Small intestine (tissue), 7 donors: ENCODE measurements at regions not wholly inside any gene's neighbourhood (a gene's known extent, or its start where the extent isn't known, plus 50 kb on each side); places are given as distances from the start of the nearest gene placed in this dataset.

Source experiments
- DNase-seq, 2 donors: peaks; one replicate each; pipeline versions ENCODE4 v3.0.0 to v3.0.0-alpha.2; 2013
- FAIRE-seq: peaks from 2 replicates; lab custom pipeline; 2012; peaks lifted over from hg19 to GRCh38; lab: Jason Lieb, UNC
- H3K27ac ChIP-seq, 3 donors: one replicate each; pipeline ENCODE4 v1.5.1; 2013; ENCODE audit warnings: low read length in 2 of 3, mild to moderate bottlenecking in 2 of 3, control low read depth in 1 of 3, inconsistent platforms in 1 of 3, low read depth in 1 of 3, moderate library complexity in 1 of 3
- H3K27me3 ChIP-seq, 3 donors: one replicate each; pipeline ENCODE4 v1.6.1; 2013; ENCODE audit warnings: low read length in 3 of 3, inconsistent platforms in 1 of 3; ENCODE audit not compliant: control insufficient read depth in 3 of 3, insufficient read depth in 3 of 3
- H3K36me3 ChIP-seq, 3 donors: one replicate each; pipeline ENCODE4 v1.6.1; 2013; ENCODE audit warnings: low read length in 3 of 3, inconsistent platforms in 1 of 3, low read depth in 1 of 3, mild to moderate bottlenecking in 1 of 3, moderate library complexity in 1 of 3; ENCODE audit not compliant: control insufficient read depth in 3 of 3, insufficient read depth in 2 of 3
- H3K4me1 ChIP-seq, 3 donors: one replicate each; pipeline ENCODE4 v1.6.1; 2013; ENCODE audit warnings: low read length in 2 of 3, inconsistent platforms in 1 of 3, low read depth in 1 of 3, mild to moderate bottlenecking in 1 of 3, moderate library complexity in 1 of 3; ENCODE audit not compliant: control insufficient read depth in 3 of 3, insufficient read depth in 2 of 3
- H3K4me3 ChIP-seq, 3 donors: one replicate each; pipeline ENCODE4 v1.5.1; 2013; ENCODE audit warnings: low read length in 3 of 3, control low read depth in 1 of 3, inconsistent platforms in 1 of 3, low read depth in 1 of 3, mild to moderate bottlenecking in 1 of 3, moderate library complexity in 1 of 3
- H3K9me3 ChIP-seq, 2 donors: one replicate each; pipeline ENCODE4 v1.6.1; 2013; ENCODE audit warnings: low read depth in 1 of 2, low read length in 1 of 2; ENCODE audit not compliant: control insufficient read depth in 2 of 2, insufficient read depth in 1 of 2
- whole genome bisulfite sequencing, 3 donors: extraction: QIAGEN DNeasy Blood & Tissue Kit; methylation state at CpG; one replicate each; pipeline ENCODE4 v1.1.7; 2013; 5-methylcytosine and 5-hydroxymethylcytosine counted together
- donor health status: healthy with polysubstance abuse.
- donor health status: control.
- donor health status: control.
- donor health status: Bipolar disorder and iron deficiency.
- donor health status: healthy.

- no peaks in the 10 kb centered on the region for H3K27me3 ChIP-seq
- H3K36me3 ChIP-seq, result no peaks in the 10 kb centered on the region
- H3K9me3 ChIP-seq, result no peaks in the 10 kb centered on the region
- H3K4me3 ChIP-seq, result no peak overlapping the region
- FAIRE-seq (no peak), DNase-seq (no peak)
- WGBS, 3 donors, result 19 to 54% (median 27%) methylated on average over 1 of the region's 1 CpG
- no peak overlapping the region for H3K27ac ChIP-seq
- no peaks in the 10 kb centered on the region for H3K4me1 ChIP-seq
Observed at GRCh38 chr1:98081944-98082343, 161.1 kb upstream of the DPYD start.

DNA sequence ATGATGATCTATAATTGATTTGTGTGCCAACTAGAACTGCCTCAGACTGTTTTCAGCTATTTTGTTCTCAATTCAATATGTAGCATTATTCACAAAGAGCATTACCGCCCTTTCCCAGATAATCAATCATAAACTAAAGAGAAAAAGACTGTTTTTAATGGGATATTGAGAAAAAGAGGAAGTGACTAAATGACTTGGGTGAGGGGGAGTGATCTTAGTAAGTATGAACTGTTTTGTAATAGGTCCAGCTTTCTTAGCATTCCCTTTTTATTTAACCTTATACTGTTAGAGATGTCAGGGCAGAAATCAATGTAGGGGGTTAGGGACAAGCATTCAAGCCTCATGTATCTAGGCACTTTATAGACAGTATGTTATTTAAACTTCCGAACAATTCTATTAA lies 157.8 kb upstream of the DPYD start:
- Histone ChIP-seq H3K36me3 (no peaks in the 10 kb centered on the region), H3K4me1 (no peaks in the 10 kb centered on the region), H3K27ac (no peak overlapping the region), H3K4me3 (no peak overlapping the region), H3K9me3 (no peaks in the 10 kb centered on the region), H3K27me3 (no peaks in the 10 kb centered on the region)
- FAIRE-seq, result no peak
- 88 to 92% (median 91%) methylated on average over 2 of the region's 2 CpGs for WGBS, 3 donors
- DNase-seq, result no peak

DNA sequence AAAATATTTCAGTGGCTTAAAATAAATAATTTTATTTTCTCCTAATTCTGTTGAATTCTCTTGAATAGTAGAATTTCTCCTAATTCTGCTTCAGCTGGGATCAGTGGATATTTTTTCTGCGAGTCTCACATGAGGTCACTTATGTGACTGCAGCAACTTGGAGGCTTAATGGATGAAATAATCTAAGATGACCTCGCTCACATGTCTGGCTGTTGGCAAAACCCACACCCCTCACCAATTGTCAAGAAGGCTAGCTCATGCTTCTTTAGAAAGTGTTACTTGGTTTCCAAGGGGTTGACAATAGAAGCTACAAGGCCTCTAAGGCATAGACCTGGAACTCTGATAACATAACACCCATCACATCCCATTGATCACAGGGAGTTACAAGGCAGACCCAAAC lies 156.9 kb upstream of the DPYD start:
- H3K27ac ChIP-seq, result no peak overlapping the region
- H3K36me3 ChIP-seq, result no peaks in the 10 kb centered on the region
- no peaks in the 10 kb centered on the region for H3K9me3 ChIP-seq
- H3K4me1 ChIP-seq, result no peaks in the 10 kb centered on the region
- 88 to 97% (median 95%) methylated on average over 2 of the region's 2 CpGs for WGBS, 3 donors
- FAIRE-seq (no peak), DNase-seq (no peak)
- H3K4me3 ChIP-seq, result no peak overlapping the region
- H3K27me3 ChIP-seq, result no peaks in the 10 kb centered on the region

DNA sequence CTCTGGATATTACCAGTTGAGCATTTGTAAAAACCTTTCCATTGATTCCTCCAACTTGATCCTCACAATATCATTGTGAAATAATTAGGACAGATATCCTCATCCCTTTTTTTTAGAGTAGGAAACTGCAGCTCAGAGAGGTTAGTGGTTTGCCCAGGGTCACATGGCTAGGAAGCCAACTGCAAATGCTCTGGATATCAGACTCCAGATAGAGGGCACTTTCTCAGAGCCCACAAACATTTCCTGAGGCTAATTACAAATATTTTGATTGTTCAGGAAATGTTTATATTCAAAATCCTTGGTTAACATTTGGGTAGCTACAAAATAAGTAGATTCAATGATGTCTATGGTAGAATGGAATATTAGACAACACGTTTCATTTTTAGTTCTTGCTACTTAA lies 154.8 kb upstream of the DPYD start:
- WGBS, 3 donors, result 72 to 94% (median 90%) methylated on average over 1 of the region's 1 CpG
- FAIRE-seq (no peak), DNase-seq (no peak)

GRCh38 chr1:98073823-98074222 lies 153.0 kb upstream of the DPYD start:
- Histone ChIP-seq H3K27me3 (peaks cover 0 to 3% (median 0%) of the 10 kb centered on the region in 3 donors), H3K9me3 (no peaks in the 10 kb centered on the region), H3K4me3 (no peak overlapping the region), H3K4me1 (no peaks in the 10 kb centered on the region), H3K27ac (no peak overlapping the region), H3K36me3 (no peaks in the 10 kb centered on the region)
- FAIRE-seq, result no peak
- WGBS, 3 donors, result 17 to 54% (median 43%) methylated on average over 3 of the region's 3 CpGs
- DNase-seq, result peak in 1 of 2 donors; percentile 22

More for the DNA sequence above, 154.8 kb upstream of the DPYD start:
- Histone ChIP-seq H3K4me3 (no peak overlapping the region), H3K27me3 (peaks cover 0 to 3% (median 0%) of the 10 kb centered on the region in 3 donors), H3K27ac (no peak overlapping the region), H3K9me3 (no peaks in the 10 kb centered on the region), H3K4me1 (no peaks in the 10 kb centered on the region), H3K36me3 (no peaks in the 10 kb centered on the region)

DNA sequence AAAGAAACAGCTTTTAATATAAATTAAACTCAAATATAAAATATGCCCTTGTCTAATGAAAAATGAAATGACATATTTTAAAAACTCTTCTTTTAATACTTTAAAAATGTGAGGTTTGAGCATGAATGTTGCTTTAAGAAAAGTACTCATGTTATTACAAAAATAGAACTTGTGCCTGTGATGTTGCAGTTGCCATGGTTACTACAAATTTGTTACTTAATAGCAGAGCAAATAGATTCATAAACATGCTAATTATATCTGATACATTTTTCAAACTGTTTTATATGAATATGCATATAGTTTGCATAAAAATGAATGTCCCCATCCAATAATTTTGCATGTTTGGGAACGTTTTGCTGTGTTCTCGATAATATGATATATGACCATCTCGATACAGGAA lies 152.3 kb upstream of the DPYD start:
- Histone ChIP-seq H3K27ac (no peak overlapping the region), H3K9me3 (no peaks in the 10 kb centered on the region), H3K27me3 (peaks cover 0 to 3% (median 0%) of the 10 kb centered on the region in 3 donors), H3K36me3 (no peaks in the 10 kb centered on the region), H3K4me1 (no peaks in the 10 kb centered on the region), H3K4me3 (no peak overlapping the region)
- FAIRE-seq (no peak), DNase-seq (no peak)
- 84 to 87% (median 86%) methylated on average over 3 of the region's 3 CpGs for WGBS, 3 donors

DNA sequence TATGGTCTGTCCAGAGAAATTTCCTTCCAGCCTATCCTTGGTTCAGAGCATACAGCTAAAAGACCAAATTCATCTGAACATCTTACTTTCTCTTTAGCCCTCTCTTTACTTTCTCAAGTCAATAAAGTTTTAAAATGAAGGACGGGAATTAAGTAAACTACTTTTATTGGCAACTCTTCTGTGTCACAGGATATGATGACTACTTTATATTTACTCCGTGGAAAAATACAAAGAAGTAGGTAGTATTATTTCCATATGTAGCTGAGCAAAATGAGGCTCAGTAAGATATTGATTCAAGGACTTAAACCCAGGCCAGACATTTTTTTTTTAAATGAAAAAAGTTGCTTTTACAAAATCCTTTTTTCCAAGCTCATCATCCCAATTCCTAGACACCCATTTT lies 151.2 kb upstream of the DPYD start:
- Histone ChIP-seq H3K27me3 (peaks cover 0 to 5% (median 0%) of the 10 kb centered on the region in 3 donors), H3K36me3 (no peaks in the 10 kb centered on the region), H3K4me3 (no peak overlapping the region), H3K9me3 (no peaks in the 10 kb centered on the region), H3K27ac (no peak overlapping the region), H3K4me1 (no peaks in the 10 kb centered on the region)
- FAIRE-seq (no peak), DNase-seq (no peak)
- WGBS, 3 donors, result 57 to 77% (median 68%) methylated on average over 2 of the region's 2 CpGs

DNA sequence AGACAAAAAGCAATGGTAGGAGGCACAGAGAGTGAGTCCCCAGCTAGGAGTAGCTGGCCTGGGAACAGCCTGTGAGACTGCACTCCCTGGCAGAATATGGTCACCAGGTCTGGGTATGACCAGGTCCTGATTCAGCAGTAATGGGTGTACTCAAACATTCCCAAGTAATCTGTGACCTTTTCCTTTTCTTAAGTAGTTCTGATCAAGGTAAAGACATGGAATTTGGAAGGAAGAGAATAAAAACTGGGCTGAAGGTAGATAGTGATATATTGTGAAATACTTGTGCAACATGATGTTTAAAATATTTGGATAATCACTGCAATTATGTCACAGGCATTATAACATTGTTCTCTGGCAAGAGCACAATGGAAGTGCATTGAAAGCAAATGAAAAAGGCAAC lies 147.2 kb upstream of the DPYD start:
- Histone ChIP-seq H3K9me3 (no peaks in the 10 kb centered on the region), H3K36me3 (no peaks in the 10 kb centered on the region), H3K4me3 (no peak overlapping the region), H3K4me1 (no peaks in the 10 kb centered on the region), H3K27me3 (peaks cover 0 to 5% (median 0%) of the 10 kb centered on the region in 3 donors), H3K27ac (no peak overlapping the region)
- DNase-seq (no peak), FAIRE-seq (no peak)

DNA sequence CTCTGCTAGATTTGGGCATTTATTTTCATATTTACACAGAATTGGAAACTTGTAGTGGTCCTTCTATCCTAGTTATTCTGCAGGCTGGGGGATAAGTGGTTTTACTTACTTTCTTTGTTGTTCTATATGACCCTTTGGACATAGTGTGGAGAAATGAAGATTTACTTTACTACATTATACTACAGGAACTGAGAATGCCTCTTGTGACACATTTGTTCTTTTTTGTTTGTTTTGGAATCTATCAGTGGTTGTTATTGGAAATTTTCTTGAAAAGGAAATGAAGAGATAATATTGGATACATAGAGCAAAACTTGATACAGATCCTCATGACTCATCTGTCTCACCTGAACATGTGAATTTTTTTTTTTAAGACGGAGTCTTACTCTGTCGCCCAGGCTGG lies 146.1 kb upstream of the DPYD start:
- Histone ChIP-seq H3K27ac (no peak overlapping the region), H3K36me3 (no peaks in the 10 kb centered on the region), H3K4me3 (no peak overlapping the region), H3K9me3 (no peaks in the 10 kb centered on the region), H3K4me1 (no peaks in the 10 kb centered on the region), H3K27me3 (peaks cover 0 to 5% (median 0%) of the 10 kb centered on the region in 3 donors)
- DNase-seq, result no peak
- 93 to 100% (median 95%) methylated on average over 2 of the region's 2 CpGs for WGBS, 3 donors
- FAIRE-seq, result no peak
